ENCODE measurements at regions not wholly inside any gene's neighbourhood (a gene's known extent, or its start where the extent isn't known, plus 50 kb on each side); places are given as distances from the start of the nearest gene placed in this dataset.
"Not testable (repeated sequence)": the region's sequence is repeated elsewhere in the genome, so short reads cannot be mapped to it uniquely, and the experiment has no call there.

DNA sequence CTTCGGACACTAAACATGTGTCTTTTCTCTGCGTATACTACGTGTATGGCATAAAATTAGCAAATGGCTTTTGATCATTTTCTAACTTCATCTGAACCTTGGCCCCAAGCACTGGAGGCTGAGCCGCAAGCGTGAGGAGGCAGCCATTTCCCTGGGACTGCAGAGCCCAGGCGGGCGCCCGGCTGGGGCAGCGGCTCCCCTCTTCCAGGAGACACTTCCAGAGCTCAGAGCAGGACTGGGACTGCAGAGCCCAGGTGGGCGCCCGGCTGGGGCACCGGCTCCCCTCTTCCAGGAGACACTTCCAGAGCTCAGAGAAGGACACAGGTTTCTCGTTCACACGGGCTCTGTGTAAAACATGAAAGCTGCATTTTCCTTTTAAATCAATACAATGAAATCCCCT is 484.1 kb upstream of the SALL3 start:
- Mint-ChIP-seq H3K9me3 (peaks cover 4 to 5% of the 10 kb centered on the region in 2 donors), H3K36me3 (no peaks in the 10 kb centered on the region), H3K27ac (no peak overlapping the region)
- ATAC-seq: no peak
- DNase-seq (ENCODE audit: low spot score in 2 of 2): no peak

DNA sequence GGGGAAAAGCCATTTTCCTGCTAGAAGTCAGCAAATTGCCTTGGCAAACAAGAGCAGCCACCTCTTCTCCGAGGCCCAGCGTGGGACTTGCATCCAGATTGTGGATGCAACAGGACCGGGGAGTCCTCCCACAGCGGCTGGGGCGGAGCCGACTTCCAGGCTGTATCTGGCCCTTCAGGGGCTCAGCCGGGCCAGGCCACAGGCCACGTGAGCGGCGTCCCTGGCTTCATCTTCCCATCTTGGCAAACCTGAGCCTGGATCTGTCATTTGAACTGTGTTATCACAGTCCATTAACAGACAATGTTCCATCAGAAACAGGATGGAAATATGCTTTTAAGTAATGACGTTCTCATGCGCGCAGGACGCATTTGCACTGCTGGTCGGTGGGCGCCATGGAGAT is 483.5 kb upstream of the SALL3 start:
- ATAC-seq (no peak), DNase-seq (ENCODE audit: low spot score in 2 of 2) (no peak)
- no peaks in the 10 kb centered on the region for H3K36me3 Mint-ChIP-seq
- peaks cover 0 to 4% of the 10 kb centered on the region in 2 donors for H3K9me3 Mint-ChIP-seq
- no peak overlapping the region for H3K27ac Mint-ChIP-seq

- peaks cover 0 to 4% of the 10 kb centered on the region in 2 donors for H3K9me3 Mint-ChIP-seq
- H3K27ac Mint-ChIP-seq: no peak overlapping the region
- H3K36me3 Mint-ChIP-seq: no peaks in the 10 kb centered on the region
- ATAC-seq (no peak), DNase-seq (ENCODE audit: low spot score in 2 of 2) (no peak)
Observed at GRCh38 chr18:78497641-78498040, 482.0 kb upstream of the SALL3 start.

DNA sequence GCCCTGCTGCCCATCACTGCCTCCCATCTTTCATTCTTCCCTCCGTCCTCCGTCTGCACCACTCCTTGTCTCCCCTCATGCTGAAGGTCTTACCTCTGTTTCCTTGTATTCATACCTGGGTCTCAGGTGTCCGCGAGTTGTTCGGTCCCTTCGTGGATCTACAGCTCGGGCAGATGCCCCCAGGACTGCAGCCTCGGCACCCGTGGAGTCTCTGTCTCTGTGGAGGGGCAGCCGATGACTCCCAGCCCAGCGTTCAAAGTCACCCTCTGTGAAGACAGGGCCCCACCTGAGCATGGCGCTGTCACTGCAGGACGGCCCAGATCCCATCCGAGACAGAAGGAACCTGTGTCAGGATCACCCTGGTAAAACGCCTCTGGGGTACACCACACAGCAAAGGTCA is 480.0 kb upstream of the SALL3 start:
- H3K36me3 Mint-ChIP-seq: no peaks in the 10 kb centered on the region
- H3K9me3 Mint-ChIP-seq: no peaks in the 10 kb centered on the region
- no peak overlapping the region for H3K27ac Mint-ChIP-seq
- DNase-seq (ENCODE audit: low spot score in 2 of 2) (no peak), ATAC-seq (no peak)

DNA sequence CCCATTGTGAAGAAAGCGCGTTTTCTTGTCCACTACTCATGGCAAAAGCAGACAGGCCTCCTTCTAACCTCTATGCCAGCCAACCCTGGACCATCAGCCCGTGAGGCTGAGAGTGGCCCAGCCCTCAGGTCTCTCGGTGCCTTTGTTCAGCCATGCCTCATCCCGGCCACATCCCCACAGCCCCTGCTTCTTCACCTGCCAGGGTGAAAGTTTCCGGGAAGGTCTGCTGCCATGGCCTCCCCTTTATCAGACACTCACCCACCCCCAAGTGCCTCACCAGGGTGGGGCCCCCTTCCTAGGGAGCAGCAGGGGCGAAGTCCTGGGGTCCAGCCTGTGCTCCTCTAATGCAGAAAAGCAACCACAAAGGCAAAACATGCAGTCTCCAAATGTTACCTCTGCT is 478.4 kb upstream of the SALL3 start:
- Mint-ChIP-seq H3K9me3 (no peaks in the 10 kb centered on the region), H3K27ac (no peak overlapping the region), H3K36me3 (no peaks in the 10 kb centered on the region)
- no peak for DNase-seq (ENCODE audit: low spot score in 2 of 2)
- ATAC-seq: no peak

- Mint-ChIP-seq H3K9me3 (peaks cover 0 to 3% of the 10 kb centered on the region in 2 donors), H3K27ac (no peak overlapping the region), H3K36me3 (no peaks in the 10 kb centered on the region)
- no peak for ATAC-seq
- no peak for DNase-seq (ENCODE audit: low spot score in 2 of 2)
Observed at GRCh38 chr18:78503129-78503528, 476.5 kb upstream of the SALL3 start.

GRCh38 chr18:78505851-78506461 is 473.7 kb upstream of the SALL3 start:
- ATAC-seq: no peak
- no peak overlapping the region for H3K27ac Mint-ChIP-seq
- H3K9me3 Mint-ChIP-seq: peaks cover 0 to 8% of the 10 kb centered on the region in 2 donors
- no peaks in the 10 kb centered on the region for H3K36me3 Mint-ChIP-seq
- no peak for DNase-seq (ENCODE audit: low spot score in 2 of 2)

GRCh38 chr18:78507217-78507616 is 472.4 kb upstream of the SALL3 start:
- Mint-ChIP-seq H3K27ac (no peak overlapping the region), H3K36me3 (no peaks in the 10 kb centered on the region), H3K9me3 (peaks cover 0 to 8% of the 10 kb centered on the region in 2 donors)
- DNase-seq (ENCODE audit: low spot score in 2 of 2): no peak
- no peak for ATAC-seq

GRCh38 chr18:78508228-78508824 is 471.3 kb upstream of the SALL3 start:
- DNase-seq (ENCODE audit: low spot score in 2 of 2); ATAC-seq; H3K27ac Mint-ChIP-seq; H3K9me3 Mint-ChIP-seq; H3K36me3 Mint-ChIP-seq: not testable (repeated sequence)

- peaks cover 0 to 8% of the 10 kb centered on the region in 2 donors for H3K9me3 Mint-ChIP-seq
- ATAC-seq: no peak
- no peaks in the 10 kb centered on the region for H3K36me3 Mint-ChIP-seq
- no peak for DNase-seq (ENCODE audit: low spot score in 2 of 2)
- no peak overlapping the region for H3K27ac Mint-ChIP-seq
Observed at GRCh38 chr18:78510091-78510490, 469.5 kb upstream of the SALL3 start.

- no peak for ATAC-seq
- Mint-ChIP-seq H3K27ac (no peak overlapping the region), H3K36me3 (no peaks in the 10 kb centered on the region), H3K9me3 (peaks cover 0 to 8% of the 10 kb centered on the region in 2 donors)
- DNase-seq (ENCODE audit: low spot score in 2 of 2): no peak
Observed at GRCh38 chr18:78510636-78511035, 469.0 kb upstream of the SALL3 start.

DNA sequence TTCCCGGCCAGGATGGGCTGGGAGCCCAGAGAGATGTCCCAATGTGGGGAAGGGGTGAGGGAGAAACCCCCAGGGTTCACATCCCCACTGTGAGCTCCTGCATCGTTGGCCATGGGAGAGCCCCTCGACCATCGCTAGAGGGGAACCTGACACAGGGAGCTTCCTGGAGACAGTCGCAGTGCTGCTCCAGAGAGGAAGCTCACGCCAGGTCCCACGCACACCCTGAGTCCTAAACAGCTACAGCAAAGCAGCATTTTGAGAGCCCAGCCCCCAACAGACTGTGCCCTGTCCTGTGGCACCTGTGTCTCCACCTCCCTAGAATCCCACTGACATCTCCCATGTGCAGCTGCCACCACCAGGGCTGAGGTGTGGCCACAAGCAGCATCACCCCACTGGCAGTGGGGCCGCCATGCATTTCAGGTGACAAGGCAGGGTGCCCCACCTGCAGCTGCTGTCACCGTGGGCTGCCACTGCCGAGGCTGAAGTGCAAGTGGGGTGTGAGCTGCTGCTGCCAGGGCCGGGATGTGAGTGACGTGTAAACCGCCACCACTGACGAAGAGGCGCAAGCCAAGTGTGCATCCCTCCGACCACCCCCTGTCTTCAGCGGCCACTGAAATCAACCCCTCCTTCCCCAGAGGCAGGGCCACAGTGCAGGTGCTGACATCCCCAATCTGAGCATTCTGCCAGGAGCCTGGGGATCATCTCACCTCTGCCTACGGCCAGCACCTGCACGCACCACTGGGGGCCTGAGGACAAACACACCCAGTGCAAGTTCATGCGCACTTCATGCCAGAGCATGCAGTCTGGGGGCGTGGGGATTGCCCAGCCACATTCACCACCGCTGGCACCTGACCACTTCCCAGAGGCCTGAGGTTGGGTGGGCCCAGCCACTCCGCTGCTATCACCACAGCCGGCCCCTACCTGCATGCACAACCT is 467.7 kb upstream of the SALL3 start:
- Mint-ChIP-seq H3K9me3 (peaks cover 0 to 8% of the 10 kb centered on the region in 2 donors), H3K27ac (no peak overlapping the region), H3K36me3 (no peaks in the 10 kb centered on the region)
- ATAC-seq: no peak
- DNase-seq (ENCODE audit: low spot score in 2 of 2): no peak

DNA sequence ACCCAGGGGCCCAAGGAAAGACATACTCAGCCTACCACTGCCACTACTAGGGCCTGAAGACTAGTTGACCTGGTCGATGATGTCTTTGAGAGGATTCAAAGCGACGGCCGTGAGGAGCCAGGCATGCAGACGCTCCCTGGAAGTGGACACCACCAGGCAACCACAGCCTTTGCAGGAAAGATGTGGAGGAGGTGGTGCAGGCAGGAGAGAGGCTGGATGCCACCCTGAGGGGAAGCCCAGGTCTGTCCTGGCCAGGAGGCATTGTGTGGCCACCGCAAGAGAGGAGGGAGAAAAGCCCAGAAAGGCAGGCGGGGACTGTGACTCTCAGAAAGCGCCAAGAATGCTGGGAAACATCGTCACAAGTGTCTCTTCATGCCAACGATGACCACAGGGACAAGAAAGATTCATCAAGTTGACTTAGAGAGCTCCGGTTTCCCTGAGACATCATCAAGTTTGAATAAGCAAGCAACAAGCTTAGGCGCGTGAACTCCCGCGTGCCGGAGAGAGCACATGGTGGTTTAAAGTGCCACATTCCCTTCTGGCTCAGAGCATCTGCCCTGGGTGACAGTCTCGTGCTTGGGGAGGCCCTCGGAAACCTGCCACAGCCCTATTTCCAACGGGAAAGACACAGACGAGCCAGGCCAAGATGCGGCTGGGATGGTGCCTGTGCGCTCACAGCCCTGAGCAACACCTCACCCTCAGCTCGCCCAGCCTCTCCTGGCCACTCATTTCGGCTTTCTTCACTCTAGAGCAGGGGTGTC is 464.5 kb upstream of the SALL3 start:
- H3K9me3 Mint-ChIP-seq: no peaks in the 10 kb centered on the region
- no peak overlapping the region for H3K27ac Mint-ChIP-seq
- ATAC-seq (no peak), DNase-seq (ENCODE audit: low spot score in 2 of 2) (no peak)
- no peaks in the 10 kb centered on the region for H3K36me3 Mint-ChIP-seq

GRCh38 chr18:78517328-78517727 is 462.3 kb upstream of the SALL3 start:
- ATAC-seq: no peak
- DNase-seq (ENCODE audit: low spot score in 2 of 2): no peak
- no peak overlapping the region for H3K27ac Mint-ChIP-seq

DNA sequence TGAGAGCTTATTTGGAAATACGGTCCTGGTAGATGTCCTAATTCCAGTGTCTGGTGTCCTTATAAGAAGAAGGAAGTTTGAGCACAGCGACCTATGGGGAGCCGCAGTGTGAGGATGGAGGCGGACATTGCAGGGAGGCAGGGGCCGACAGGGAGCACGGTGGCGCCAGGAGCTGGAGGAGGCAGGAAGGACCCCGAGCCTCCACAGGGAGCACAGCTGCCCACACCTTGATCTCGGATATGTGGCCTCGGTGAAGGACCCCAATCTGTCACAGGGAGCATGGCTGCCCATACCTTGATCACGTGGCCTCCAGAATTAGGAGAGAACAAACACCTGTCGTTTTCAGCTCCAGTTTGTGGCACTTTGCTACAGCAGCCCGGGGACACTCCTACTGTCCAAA is 461.6 kb upstream of the SALL3 start:
- Mint-ChIP-seq H3K9me3 (no peaks in the 10 kb centered on the region), H3K27ac (no peak overlapping the region), H3K36me3 (no peaks in the 10 kb centered on the region)
- no peak for ATAC-seq
- DNase-seq (ENCODE audit: low spot score in 2 of 2): no peak

More at GRCh38 chr18:78517328-78517727, 462.3 kb upstream of the SALL3 start:
- Mint-ChIP-seq H3K9me3 (no peaks in the 10 kb centered on the region), H3K36me3 (no peaks in the 10 kb centered on the region)

GRCh38 chr18:78518805-78519204 is 460.8 kb upstream of the SALL3 start:
- DNase-seq (ENCODE audit: low spot score in 2 of 2): no peak
- Mint-ChIP-seq H3K27ac (no peak overlapping the region), H3K36me3 (no peaks in the 10 kb centered on the region), H3K9me3 (no peaks in the 10 kb centered on the region)
- ATAC-seq: no peak
